Adrenal gland (tissue), 9 donors: ENCODE measurements at regions not wholly inside any gene's neighbourhood (a gene's known extent, or its start where the extent isn't known, plus 50 kb on each side); places are given as distances from the start of the nearest gene placed in this dataset.
"Not testable (repeated sequence)": the region's sequence is repeated elsewhere in the genome, so short reads cannot be mapped to it uniquely, and the experiment has no call there.

ENCODE experiments used
- DNase-seq, 7 donors: peaks; one replicate each; pipeline ENCODE4 v3.0.0-alpha.2; 2019 to 2020
- H3K27ac ChIP-seq, 5 donors: fragments of 200-600 bp; sonication (generic) in 4 of 5; 1 replicate in 3 of 5; 2 replicates in 2 of 5; pipeline versions ENCODE4 v1.5.1 to v1.8.0; 2016 to 2020; ENCODE audit warnings: mild to moderate bottlenecking in 1 of 5
- H3K27me3 ChIP-seq: fragments of 200-600 bp; 2 replicates; pipeline ENCODE4 v1.8.0; 2021
- H3K36me3 ChIP-seq, 2 donors: fragments of 200-600 bp; replicated peaks in 1 of 2; 1 replicate in 1 of 2; 2 replicates in 1 of 2; pipeline versions ENCODE4 v1.5.1 to v1.8.0; 2018 to 2022
- H3K4me1 ChIP-seq, 2 donors: fragments of 200-600 bp; replicated peaks in 1 of 2; 1 replicate in 1 of 2; 2 replicates in 1 of 2; pipeline versions ENCODE4 v1.5.1 to v1.8.0; 2018 to 2021
- H3K4me3 ChIP-seq, 4 donors: fragments of 200-600 bp; sonication (generic) in 3 of 4; one replicate each; pipeline ENCODE4 v1.5.1; 2016 to 2018
- H3K9me3 ChIP-seq, 3 donors: fragments of 200-600 bp; sonication (generic) in 1 of 3; replicated peaks in 1 of 3; 1 replicate in 2 of 3; 2 replicates in 1 of 3; pipeline versions ENCODE4 v1.5.1 to v1.8.0; 2016 to 2021
- POLR2A ChIP-seq, 2 donors: fragments of 450-650 bp; IDR thresholded peaks; one replicate each; pipeline ENCODE4 v1.6.1; 2017; ENCODE audit warnings: antibody characterized with exemption in 2 of 2, mild to moderate bottlenecking in 2 of 2, moderate library complexity in 1 of 2
- WGBS, 4 donors: extraction: QIAGEN DNeasy Blood & Tissue Kit in 2 of 4; methylation state at CpG; one replicate each; pipeline versions ENCODE4 v1.1.5 to v1.1.7; 2013 to 2017; 5-methylcytosine and 5-hydroxymethylcytosine counted together
- intact Hi-C, 2 donors: fragments of 100-400 bp; cut with DNase I; formaldehyde crosslinking; loops; one replicate each; pipeline versions ENCODE4 v1.14.1 to v1.15.0; 2022 to 2023
- TF ChIP-seq, protein P1 (sequence below), 6 experiments: fragments of 450-650 bp in 4 of 6; fragments of 200-600 bp in 2 of 6; sonication (generic) in 1 of 6; IDR thresholded peaks; 1 replicate in 5 of 6; 2 replicates in 1 of 6; pipeline versions ENCODE4 v1.5.1 to v1.8.0; 2016 to 2021; ENCODE audit warnings: antibody characterized with exemption in 6 of 6, mild to moderate bottlenecking in 2 of 6, moderate library complexity in 1 of 6
- donor health status: healthy with polysubstance abuse.
- donor health status: Bipolar disorder and iron deficiency.
- donor health status: DM: yes; HTN: yes; CAD: no.
- donor health status: DM: no; HTN: no; CAD: no.
- donor health status: DM: no; HTN: no; CAD: no.

DNA sequence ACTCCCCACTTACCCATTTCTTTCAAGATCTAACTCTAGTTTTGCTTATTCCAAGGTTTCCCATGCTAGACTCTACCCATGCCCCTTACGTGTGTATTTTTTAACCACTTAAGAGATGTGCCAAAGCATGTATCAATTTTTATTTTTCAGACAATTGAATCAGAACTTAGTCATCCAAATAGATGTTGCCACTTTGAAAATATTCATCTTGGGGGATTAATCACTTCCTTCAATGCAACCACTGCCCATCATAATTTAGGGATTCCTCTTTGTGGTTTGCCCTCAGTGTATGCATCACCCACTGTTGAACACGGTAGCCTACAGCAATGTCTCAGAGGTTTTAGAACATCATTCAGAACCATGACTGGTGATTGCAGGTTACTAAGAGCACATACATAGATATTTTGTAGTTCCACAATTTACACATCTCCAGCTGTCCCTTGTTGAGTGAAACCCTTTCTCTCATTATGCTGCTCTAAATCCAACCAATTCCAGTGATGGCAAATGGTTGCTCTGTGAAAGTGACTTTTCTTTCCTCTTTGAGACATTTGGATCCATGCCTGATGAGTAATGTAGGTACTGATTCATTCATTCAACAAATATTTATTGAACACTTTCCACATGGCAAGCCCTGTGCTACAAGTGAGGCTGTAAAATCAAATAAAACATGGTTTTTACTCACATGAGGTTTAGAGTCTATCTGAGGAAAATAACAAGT, 60.6 kb upstream of the SERP2 start:
- WGBS, 4 donors: 75 to 86% (median 80%) methylated on average over 2 of the region's 2 CpGs
- no peak for TF ChIP-seq POLR2A (IDR thresholded peaks at IDR 0.05)
- TF ChIP-seq, protein P1, sequence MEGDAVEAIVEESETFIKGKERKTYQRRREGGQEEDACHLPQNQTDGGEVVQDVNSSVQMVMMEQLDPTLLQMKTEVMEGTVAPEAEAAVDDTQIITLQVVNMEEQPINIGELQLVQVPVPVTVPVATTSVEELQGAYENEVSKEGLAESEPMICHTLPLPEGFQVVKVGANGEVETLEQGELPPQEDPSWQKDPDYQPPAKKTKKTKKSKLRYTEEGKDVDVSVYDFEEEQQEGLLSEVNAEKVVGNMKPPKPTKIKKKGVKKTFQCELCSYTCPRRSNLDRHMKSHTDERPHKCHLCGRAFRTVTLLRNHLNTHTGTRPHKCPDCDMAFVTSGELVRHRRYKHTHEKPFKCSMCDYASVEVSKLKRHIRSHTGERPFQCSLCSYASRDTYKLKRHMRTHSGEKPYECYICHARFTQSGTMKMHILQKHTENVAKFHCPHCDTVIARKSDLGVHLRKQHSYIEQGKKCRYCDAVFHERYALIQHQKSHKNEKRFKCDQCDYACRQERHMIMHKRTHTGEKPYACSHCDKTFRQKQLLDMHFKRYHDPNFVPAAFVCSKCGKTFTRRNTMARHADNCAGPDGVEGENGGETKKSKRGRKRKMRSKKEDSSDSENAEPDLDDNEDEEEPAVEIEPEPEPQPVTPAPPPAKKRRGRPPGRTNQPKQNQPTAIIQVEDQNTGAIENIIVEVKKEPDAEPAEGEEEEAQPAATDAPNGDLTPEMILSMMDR (IDR thresholded peaks at IDR 0.05): no peak
- no peak for DNase-seq
- no peaks in the 10 kb centered on the region for H3K9me3 ChIP-seq
- no peak overlapping the region for H3K27ac ChIP-seq
- H3K4me3 ChIP-seq: no peak overlapping the region
- no peaks in the 10 kb centered on the region for H3K27me3 ChIP-seq
- H3K4me1 ChIP-seq: no peaks in the 10 kb centered on the region
- H3K36me3 ChIP-seq: no peaks in the 10 kb centered on the region
- intact Hi-C loops: no loop called here

DNA sequence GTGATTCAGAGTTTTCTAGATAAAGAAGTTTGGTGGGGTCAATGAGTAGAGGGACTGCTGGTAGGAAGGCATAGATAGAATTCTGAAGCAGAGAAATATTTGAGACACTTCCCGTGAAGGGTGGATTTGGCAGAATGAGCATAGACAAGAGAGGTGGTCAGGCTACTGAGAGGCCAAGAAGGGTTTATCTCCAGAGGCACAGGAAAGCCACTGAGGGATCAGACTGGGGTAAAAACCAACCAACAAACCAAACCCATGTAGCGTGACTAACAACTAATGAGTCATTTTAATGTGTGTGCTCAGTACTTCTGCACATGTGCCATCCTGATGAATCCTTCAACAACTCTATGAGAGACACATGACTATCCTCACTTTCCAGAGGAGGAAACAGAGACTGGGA, 60.0 kb upstream of the SERP2 start:
- no peak for DNase-seq
- no peaks in the 10 kb centered on the region for H3K27me3 ChIP-seq
- WGBS, 4 donors: 74 to 82% (median 77%) methylated on average over 2 of the region's 2 CpGs
- no peaks in the 10 kb centered on the region for H3K36me3 ChIP-seq
- H3K9me3 ChIP-seq: no peaks in the 10 kb centered on the region
- no peak for TF ChIP-seq POLR2A (IDR thresholded peaks at IDR 0.05)
- TF ChIP-seq, protein P1 (IDR thresholded peaks at IDR 0.05): no peak
- no peak overlapping the region for H3K4me3 ChIP-seq
- intact Hi-C loops: no loop called here
- peak overlapping the region in 1 of 5 donors; percentile 11 for H3K27ac ChIP-seq
- no peaks in the 10 kb centered on the region for H3K4me1 ChIP-seq

DNA sequence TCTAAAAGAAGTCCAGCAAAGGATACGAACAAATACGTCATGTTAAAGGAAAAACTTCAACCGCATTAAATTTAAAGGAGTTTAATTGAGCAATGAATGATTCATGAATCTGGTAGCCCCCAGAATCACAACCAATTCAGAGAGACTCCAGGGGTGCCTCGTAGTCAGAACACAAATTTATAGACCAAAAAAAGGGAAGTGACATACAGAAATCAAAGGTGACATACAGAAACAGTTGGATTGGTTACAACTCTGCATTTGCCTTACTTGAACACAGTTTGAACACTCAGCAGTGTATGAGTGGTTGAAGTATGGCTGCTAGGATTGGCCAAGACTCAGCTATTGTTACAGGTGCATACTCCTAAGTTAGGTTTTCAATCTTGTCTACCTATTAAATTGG, 59.5 kb upstream of the SERP2 start:
- H3K4me1 ChIP-seq, intact Hi-C loops: not testable (repeated sequence)
- WGBS, 4 donors: 75 to 86% (median 82%) methylated on average over 4 of the region's 4 CpGs

DNA sequence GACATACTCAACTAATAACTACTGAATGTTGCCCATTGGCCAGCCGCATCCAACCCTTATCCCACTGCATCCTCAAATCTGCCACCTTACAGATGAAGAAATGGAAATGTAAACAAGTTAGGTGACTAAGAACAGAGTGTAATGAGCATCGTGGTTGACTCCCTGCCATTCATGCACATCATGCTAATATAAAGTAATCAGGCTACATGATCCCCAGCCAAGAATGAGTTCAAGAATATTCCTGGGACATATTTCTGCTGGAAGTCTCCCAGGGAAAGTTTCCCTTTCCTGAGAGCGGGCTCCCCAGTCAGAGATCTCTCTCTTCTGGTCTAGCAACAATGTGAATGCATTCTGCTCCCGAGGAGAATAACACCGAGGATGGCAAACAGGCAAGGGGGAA, 55.9 kb upstream of the SERP2 start:
- no peak for DNase-seq
- 66 to 86% (median 73%) methylated on average over 5 of the region's 5 CpGs for WGBS, 4 donors
- H3K27me3 ChIP-seq: no peaks in the 10 kb centered on the region
- no peaks in the 10 kb centered on the region for H3K9me3 ChIP-seq
- H3K27ac ChIP-seq: no peak overlapping the region
- no peaks in the 10 kb centered on the region for H3K36me3 ChIP-seq
- H3K4me3 ChIP-seq: no peak overlapping the region
- TF ChIP-seq POLR2A (IDR thresholded peaks at IDR 0.05): no peak
- TF ChIP-seq, protein P1 (IDR thresholded peaks at IDR 0.05): no peak
- no peaks in the 10 kb centered on the region for H3K4me1 ChIP-seq
- intact Hi-C loops: no loop called here

More for the DNA sequence above, 59.5 kb upstream of the SERP2 start:
- not testable (repeated sequence) for H3K9me3 ChIP-seq, H3K27me3 ChIP-seq, H3K27ac ChIP-seq, DNase-seq, H3K4me3 ChIP-seq, H3K36me3 ChIP-seq

DNA sequence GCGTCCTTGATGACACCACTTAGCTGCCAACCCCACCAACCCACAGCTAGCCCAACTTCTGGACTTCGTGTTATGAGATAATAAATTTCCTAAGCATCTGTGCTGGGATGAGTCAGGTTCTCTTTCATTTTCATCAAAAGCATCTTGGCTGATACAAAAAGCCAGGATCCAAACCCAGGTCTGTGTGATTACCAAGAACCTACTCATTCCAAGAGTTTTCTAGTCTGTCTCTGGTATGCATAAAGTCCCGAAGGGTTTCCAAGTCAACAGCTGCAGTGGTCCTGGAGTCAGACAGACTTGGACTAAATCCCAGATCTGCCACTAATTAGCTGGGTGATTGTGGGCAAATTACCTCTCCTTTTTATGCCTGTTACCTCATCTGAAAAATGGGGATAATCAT, 55.5 kb upstream of the SERP2 start:
- H3K27me3 ChIP-seq: no peaks in the 10 kb centered on the region
- H3K4me3 ChIP-seq: no peak overlapping the region
- DNase-seq: no peak
- no peaks in the 10 kb centered on the region for H3K9me3 ChIP-seq
- no peak for TF ChIP-seq POLR2A (IDR thresholded peaks at IDR 0.05)
- TF ChIP-seq, protein P1 (IDR thresholded peaks at IDR 0.05): no peak
- 60 to 80% (median 61%) methylated on average over 3 of the region's 3 CpGs for WGBS, 4 donors
- H3K36me3 ChIP-seq: no peaks in the 10 kb centered on the region
- H3K27ac ChIP-seq: no peak overlapping the region
- no peaks in the 10 kb centered on the region for H3K4me1 ChIP-seq
- intact Hi-C loops: no loop called here
